SH-SY5Y (cell line): ENCODE measurements at regions not wholly inside any gene's neighbourhood (a gene's known extent, or its start where the extent isn't known, plus 50 kb on each side); places are given as distances from the start of the nearest gene placed in this dataset.

Experiments
- GATA2 ChIP-seq: IDR thresholded peaks from 2 replicates; pipeline ENCODE4 v1.6.1; 2011; ENCODE audit warnings: mild to moderate bottlenecking, low read depth, low read length
- GATA3 ChIP-seq: IDR thresholded peaks from 2 replicates; pipeline ENCODE4 v1.6.1; 2011; ENCODE audit warnings: low read depth, mild to moderate bottlenecking, low read length, moderate library complexity

GRCh38 chr7:26495569-26495968, 203.9 kb downstream of the SNX10 start:
- TF ChIP-seq GATA3 (no peak), GATA2 (no peak)
